ENCODE measurements at regions not wholly inside any gene's neighbourhood (a gene's known extent, or its start where the extent isn't known, plus 50 kb on each side); places are given as distances from the start of the nearest gene placed in this dataset.

GRCh38 chr4:176001151-176002006, 64.3 kb upstream of the WDR17 start:
- peak in 1 of 2 experiments; percentile 6 for DNase-seq (ENCODE audit: low read depth in 1 of 2, low spot score in 1 of 2)
- in situ Hi-C loops (cut with HindIII; ENCODE audit: low pct_unique_long_range_greater_than_20kb, low sequenced_read_pairs): no loop called here
- TF ChIP-seq JUND (IDR thresholded peaks at IDR 0.05; ENCODE audit: low read depth): no peak

- in situ Hi-C loops (cut with HindIII; ENCODE audit: low pct_unique_long_range_greater_than_20kb, low sequenced_read_pairs): no loop called here
- peak; percentile 16 to 34 for DNase-seq (ENCODE audit: low read depth in 1 of 2, low spot score in 1 of 2)
- TF ChIP-seq JUND (IDR thresholded peaks at IDR 0.05; ENCODE audit: low read depth): no peak
These were observed 63.5 kb upstream of the WDR17 start for GRCh38 chr4:176002007-176002613.

- no peak for DNase-seq (ENCODE audit: low read depth in 1 of 2, low spot score in 1 of 2)
- in situ Hi-C loops (cut with HindIII; ENCODE audit: low pct_unique_long_range_greater_than_20kb, low sequenced_read_pairs): no loop called here
- TF ChIP-seq JUND (IDR thresholded peaks at IDR 0.05; ENCODE audit: low read depth): no peak
These were observed 59.9 kb upstream of the WDR17 start for GRCh38 chr4:176005766-176006165.

- in situ Hi-C loops (cut with HindIII; ENCODE audit: low pct_unique_long_range_greater_than_20kb, low sequenced_read_pairs): no loop called here
- DNase-seq (ENCODE audit: low read depth in 1 of 2, low spot score in 1 of 2): no peak
These were observed 56.4 kb upstream of the WDR17 start for GRCh38 chr4:176009254-176009653.

GRCh38 chr4:176011529-176011928, 54.1 kb upstream of the WDR17 start:
- DNase-seq (ENCODE audit: low read depth in 1 of 2, low spot score in 1 of 2): no peak
- in situ Hi-C loops (cut with HindIII; ENCODE audit: low pct_unique_long_range_greater_than_20kb, low sequenced_read_pairs): no loop called here
- no peak for TF ChIP-seq JUND (IDR thresholded peaks at IDR 0.05; ENCODE audit: low read depth)

More at GRCh38 chr4:176009254-176009653, 56.4 kb upstream of the WDR17 start:
- no peak for TF ChIP-seq JUND (IDR thresholded peaks at IDR 0.05; ENCODE audit: low read depth)

- no peak for DNase-seq (ENCODE audit: low read depth in 1 of 2, low spot score in 1 of 2)
- in situ Hi-C loops (cut with HindIII; ENCODE audit: low pct_unique_long_range_greater_than_20kb, low sequenced_read_pairs): no loop called here
- no peak for TF ChIP-seq JUND (IDR thresholded peaks at IDR 0.05; ENCODE audit: low read depth)
These were observed 52.0 kb upstream of the WDR17 start for GRCh38 chr4:176013476-176014247.

- no peak for TF ChIP-seq JUND (IDR thresholded peaks at IDR 0.05; ENCODE audit: low read depth)
- in situ Hi-C loops (cut with HindIII; ENCODE audit: low pct_unique_long_range_greater_than_20kb, low sequenced_read_pairs): no loop called here
These were observed 51.0 kb upstream of the WDR17 start for GRCh38 chr4:176014583-176015108.

More at GRCh38 chr4:176014583-176015108, 51.0 kb upstream of the WDR17 start:
- DNase-seq (ENCODE audit: low read depth in 1 of 2, low spot score in 1 of 2): no peak

Data from T47D (cell line).